ENCODE measurements at regions not wholly inside any gene's neighbourhood (a gene's known extent, or its start where the extent isn't known, plus 50 kb on each side); places are given as distances from the start of the nearest gene placed in this dataset.

- H3K9me3 ChIP-seq: no peaks in the 10 kb centered on the region
- intact Hi-C loops (cut with DNase I): no loop called here
- no peaks in the 10 kb centered on the region for H3K4me1 ChIP-seq
- ATAC-seq: no peak
- no peak for DNase-seq
- H3K27me3 ChIP-seq: no peaks in the 10 kb centered on the region
- no peak for TF ChIP-seq CTCF (IDR thresholded peaks at IDR 0.05)
- H3K4me3 ChIP-seq: no peak overlapping the region
- no peaks in the 10 kb centered on the region for H3K36me3 ChIP-seq
- no peak overlapping the region for H3K27ac ChIP-seq
These were observed 407.8 kb downstream of the TUSC7 start for GRCh38 chr3:117117188-117117936.

GRCh38 chr3:117118604-117119003 lies 409.0 kb downstream of the TUSC7 start:
- no peak for DNase-seq
- no peak for ATAC-seq
- intact Hi-C loops (cut with DNase I): no loop called here

GRCh38 chr3:117120014-117120413 lies 410.4 kb downstream of the TUSC7 start:
- Histone ChIP-seq H3K4me1 (no peaks in the 10 kb centered on the region), H3K9me3 (no peaks in the 10 kb centered on the region), H3K27ac (no peak overlapping the region), H3K36me3 (no peaks in the 10 kb centered on the region), H3K4me3 (no peak overlapping the region), H3K27me3 (no peaks in the 10 kb centered on the region)
- intact Hi-C loops (cut with DNase I): no loop called here
- TF ChIP-seq CTCF (IDR thresholded peaks at IDR 0.05): no peak
- no peak for ATAC-seq
- DNase-seq: no peak

More at GRCh38 chr3:117118604-117119003, 409.0 kb downstream of the TUSC7 start:
- H3K27ac ChIP-seq: no peak overlapping the region
- no peaks in the 10 kb centered on the region for H3K4me1 ChIP-seq
- H3K4me3 ChIP-seq: no peak overlapping the region
- no peaks in the 10 kb centered on the region for H3K36me3 ChIP-seq
- no peak for TF ChIP-seq CTCF (IDR thresholded peaks at IDR 0.05)
- H3K9me3 ChIP-seq: no peaks in the 10 kb centered on the region
- no peaks in the 10 kb centered on the region for H3K27me3 ChIP-seq

GRCh38 chr3:117122609-117123008 lies 413.0 kb downstream of the TUSC7 start:
- intact Hi-C loops (cut with DNase I): no loop called here

GRCh38 chr3:117126460-117126859 lies 416.9 kb downstream of the TUSC7 start:
- no peak overlapping the region for H3K27ac ChIP-seq
- no peaks in the 10 kb centered on the region for H3K4me1 ChIP-seq
- no peaks in the 10 kb centered on the region for H3K27me3 ChIP-seq
- no peak overlapping the region for H3K4me3 ChIP-seq
- no peak for TF ChIP-seq CTCF (IDR thresholded peaks at IDR 0.05)
- no peaks in the 10 kb centered on the region for H3K36me3 ChIP-seq
- DNase-seq (no peak), ATAC-seq (no peak)
- no peaks in the 10 kb centered on the region for H3K9me3 ChIP-seq
- intact Hi-C loops (cut with DNase I): no loop called here

More at GRCh38 chr3:117122609-117123008, 413.0 kb downstream of the TUSC7 start:
- Histone ChIP-seq H3K4me3 (no peak overlapping the region), H3K4me1 (no peaks in the 10 kb centered on the region), H3K9me3 (no peaks in the 10 kb centered on the region), H3K36me3 (no peaks in the 10 kb centered on the region), H3K27me3 (no peaks in the 10 kb centered on the region), H3K27ac (no peak overlapping the region)
- ATAC-seq: no peak
- DNase-seq: no peak
- no peak for TF ChIP-seq CTCF (IDR thresholded peaks at IDR 0.05)
